Urothelium cell line (cell line): ENCODE measurements at regions not wholly inside any gene's neighbourhood (a gene's known extent, or its start where the extent isn't known, plus 50 kb on each side); places are given as distances from the start of the nearest gene placed in this dataset.

ENCODE experiments used
- DNase-seq: peaks from one replicate; pipeline ENCODE4 v3.0.0; 2011; ENCODE audit warnings: low spot score, mixed read lengths
- FAIRE-seq: peaks from 2 replicates; lab custom pipeline; 2011; peaks lifted over from hg19 to GRCh38; lab: Jason Lieb, UNC

- no peak for DNase-seq
- FAIRE-seq = no peak
Observed at GRCh38 chr15:96565266-96565665, 234.8 kb downstream of the NR2F2 start.

- DNase-seq (no peak), FAIRE-seq (no peak)
Observed at GRCh38 chr15:96574782-96575181, 244.3 kb downstream of the NR2F2 start.

- DNase-seq = no peak
- FAIRE-seq = no peak
Observed at GRCh38 chr15:96576596-96576995, 246.1 kb downstream of the NR2F2 start.

GRCh38 chr15:96578393-96578792 is 247.9 kb downstream of the NR2F2 start:
- DNase-seq = no peak
- FAIRE-seq = no peak

- FAIRE-seq = no peak
Observed at GRCh38 chr15:96581371-96581770, 250.9 kb downstream of the NR2F2 start.

GRCh38 chr15:96582473-96582872 is 252.0 kb downstream of the NR2F2 start:
- FAIRE-seq (no peak), DNase-seq (no peak)

More at GRCh38 chr15:96581371-96581770, 250.9 kb downstream of the NR2F2 start:
- no peak for DNase-seq

- no peak for FAIRE-seq
- no peak for DNase-seq
Observed at GRCh38 chr15:96583671-96584070, 253.2 kb downstream of the NR2F2 start.

GRCh38 chr15:96585484-96586386 is 255.2 kb downstream of the NR2F2 start:
- DNase-seq = no peak
- FAIRE-seq = no peak

GRCh38 chr15:96586901-96587300 is 256.4 kb downstream of the NR2F2 start:
- no peak for DNase-seq
- FAIRE-seq = no peak

GRCh38 chr15:96589864-96590263 is 259.4 kb downstream of the NR2F2 start:
- FAIRE-seq (no peak), DNase-seq (no peak)

- DNase-seq = no peak
- no peak for FAIRE-seq
Observed at GRCh38 chr15:96593735-96594134, 263.2 kb downstream of the NR2F2 start.

- no peak for FAIRE-seq
- DNase-seq = no peak
Observed at GRCh38 chr15:96595951-96596350, 265.5 kb downstream of the NR2F2 start.

GRCh38 chr15:96598514-96598913 is 268.0 kb downstream of the NR2F2 start:
- no peak for FAIRE-seq
- DNase-seq = no peak

- DNase-seq = no peak
- no peak for FAIRE-seq
Observed at GRCh38 chr15:96599268-96599667, 268.8 kb downstream of the NR2F2 start.

GRCh38 chr15:96600350-96600749 is 269.9 kb downstream of the NR2F2 start:
- no peak for FAIRE-seq
- no peak for DNase-seq

GRCh38 chr15:96606617-96607016 is 276.1 kb downstream of the NR2F2 start:
- DNase-seq (no peak), FAIRE-seq (no peak)

- FAIRE-seq = no peak
- no peak for DNase-seq
Observed at GRCh38 chr15:96610757-96611156, 280.3 kb downstream of the NR2F2 start.

GRCh38 chr15:96612917-96613316 is 282.4 kb downstream of the NR2F2 start:
- DNase-seq (no peak), FAIRE-seq (no peak)

GRCh38 chr15:96619174-96619573 is 288.7 kb downstream of the NR2F2 start:
- FAIRE-seq (no peak), DNase-seq (no peak)

GRCh38 chr15:96622714-96623113 is 292.2 kb downstream of the NR2F2 start:
- DNase-seq = no peak

GRCh38 chr15:96625256-96625655 is 294.8 kb downstream of the NR2F2 start:
- FAIRE-seq (no peak), DNase-seq (no peak)

More at GRCh38 chr15:96622714-96623113, 292.2 kb downstream of the NR2F2 start:
- FAIRE-seq = no peak

GRCh38 chr15:96627031-96627568 is 296.6 kb downstream of the NR2F2 start:
- FAIRE-seq (no peak), DNase-seq (no peak)
